ENCODE measurements at regions not wholly inside any gene's neighbourhood (a gene's known extent, or its start where the extent isn't known, plus 50 kb on each side); places are given as distances from the start of the nearest gene placed in this dataset.
A peak's percentile ranks its signal among the peaks of the same experiment; 100 is the strongest.

GRCh38 chr11:115939731-115940421, 435.7 kb upstream of the CADM1 start:
- Histone ChIP-seq H3K27me3 (no peaks in the 10 kb centered on the region), H3K4me1 (no peaks in the 10 kb centered on the region), H3K27ac (no peak overlapping the region), H3K36me3 (no peaks in the 10 kb centered on the region), H3K4me3 (no peak overlapping the region), H3K9me3 (no peaks in the 10 kb centered on the region)
- DNase-seq, result no peak
- no peak for TF ChIP-seq POLR2A (IDR thresholded peaks at IDR 0.05)
- TF ChIP-seq CTCF (IDR thresholded peaks at IDR 0.05), result no peak

GRCh38 chr11:115939104-115939730, 435.0 kb upstream of the CADM1 start:
- DNase-seq, result no peak
- no peaks in the 10 kb centered on the region for H3K36me3 ChIP-seq

GRCh38 chr11:115933564-115933963, 429.3 kb upstream of the CADM1 start:
- H3K27ac ChIP-seq, result no peak overlapping the region
- TF ChIP-seq CTCF (IDR thresholded peaks at IDR 0.05), result no peak
- no peak for TF ChIP-seq POLR2A (IDR thresholded peaks at IDR 0.05)
- H3K9me3 ChIP-seq, result no peaks in the 10 kb centered on the region
- H3K27me3 ChIP-seq, result no peaks in the 10 kb centered on the region
- no peaks in the 10 kb centered on the region for H3K36me3 ChIP-seq
- H3K4me1 ChIP-seq, result no peaks in the 10 kb centered on the region
- DNase-seq, result no peak
- no peak overlapping the region for H3K4me3 ChIP-seq

More at GRCh38 chr11:115939104-115939730, 435.0 kb upstream of the CADM1 start:
- Histone ChIP-seq H3K27me3 (no peaks in the 10 kb centered on the region), H3K27ac (no peak overlapping the region), H3K9me3 (no peaks in the 10 kb centered on the region), H3K4me3 (no peak overlapping the region), H3K4me1 (no peaks in the 10 kb centered on the region)
- no peak for TF ChIP-seq CTCF (IDR thresholded peaks at IDR 0.05)
- TF ChIP-seq POLR2A (IDR thresholded peaks at IDR 0.05), result no peak

- no peak overlapping the region for H3K4me3 ChIP-seq
- no peak overlapping the region for H3K27ac ChIP-seq
- H3K9me3 ChIP-seq, result no peaks in the 10 kb centered on the region
- no peaks in the 10 kb centered on the region for H3K36me3 ChIP-seq
- DNase-seq, result no peak
- no peaks in the 10 kb centered on the region for H3K27me3 ChIP-seq
- no peak for TF ChIP-seq CTCF (IDR thresholded peaks at IDR 0.05)
- TF ChIP-seq POLR2A (IDR thresholded peaks at IDR 0.05), result no peak
- no peaks in the 10 kb centered on the region for H3K4me1 ChIP-seq
Observed at GRCh38 chr11:115931548-115932083, 427.4 kb upstream of the CADM1 start.

GRCh38 chr11:115930886-115931547, 426.8 kb upstream of the CADM1 start:
- H3K9me3 ChIP-seq, result no peaks in the 10 kb centered on the region
- H3K4me3 ChIP-seq, result no peak overlapping the region
- peak in 1 of 3 donors; percentile 15 for DNase-seq
- no peak for TF ChIP-seq POLR2A (IDR thresholded peaks at IDR 0.05)
- no peak for TF ChIP-seq CTCF (IDR thresholded peaks at IDR 0.05)
- H3K36me3 ChIP-seq, result no peaks in the 10 kb centered on the region
- H3K4me1 ChIP-seq, result no peaks in the 10 kb centered on the region
- no peak overlapping the region for H3K27ac ChIP-seq
- H3K27me3 ChIP-seq, result no peaks in the 10 kb centered on the region
